CD8-positive, alpha-beta memory T cell (primary cell): ENCODE measurements at regions not wholly inside any gene's neighbourhood (a gene's known extent, or its start where the extent isn't known, plus 50 kb on each side); places are given as distances from the start of the nearest gene placed in this dataset.
A peak's percentile ranks its signal among the peaks of the same experiment; 100 is the strongest.

ENCODE experiments used
- CTCF ChIA-PET: fragments of 350-600 bp; sonication (Branson Sonifier 250); formaldehyde crosslinking; loops from one replicate; lab custom pipeline; 2021; ENCODE audit warnings: antibody characterized with exemption; lab: Charles Lee
- POLR2A ChIA-PET: fragments of 350-600 bp; sonication (Branson Sonifier 250); formaldehyde crosslinking; loops from one replicate; lab custom pipeline; 2021; ENCODE audit warnings: antibody characterized with exemption; lab: Charles Lee
- DNase-seq, 5 donors: peaks; one replicate each; pipeline versions ENCODE4 v3.0.0 to v3.0.0-alpha.2; 2020 to 2022; ENCODE audit warnings: mixed read lengths in 1 of 5
- H3K27ac ChIP-seq: one replicate; pipeline ENCODE4 v1.7.0; 2013; ENCODE audit warnings: low read depth, mild to moderate bottlenecking, low read length, moderate library complexity
- H3K27me3 ChIP-seq: 2 replicates; pipeline ENCODE4 v1.7.0; 2013; ENCODE audit warnings: low read length, mild to moderate bottlenecking; ENCODE audit not compliant: insufficient read depth, poor library complexity, severe bottlenecking
- H3K36me3 ChIP-seq: 2 replicates; pipeline ENCODE4 v1.7.0; 2013; ENCODE audit warnings: mild to moderate bottlenecking, low read length, moderate library complexity; ENCODE audit not compliant: insufficient read depth
- H3K4me1 ChIP-seq: 2 replicates; pipeline ENCODE4 v1.7.0; 2013; ENCODE audit warnings: mild to moderate bottlenecking, low read length, moderate library complexity; ENCODE audit not compliant: insufficient read depth
- H3K4me3 ChIP-seq: 2 replicates; pipeline ENCODE4 v1.7.0; 2013; ENCODE audit warnings: mild to moderate bottlenecking, low read length
- H3K9me3 ChIP-seq: 2 replicates; pipeline ENCODE4 v1.7.0; 2013; ENCODE audit warnings: mild to moderate bottlenecking, low read length
- H3K27ac Mint-ChIP-seq, 8 donors: one replicate each; pipeline ENCODE4 v1.8.0; 2020 to 2021; ENCODE audit warnings: mixed read lengths in 8 of 8, mild to moderate bottlenecking in 6 of 8, inconsistent platforms in 3 of 8, moderate library complexity in 3 of 8
- H3K27me3 Mint-ChIP-seq, 2 donors: one replicate each; pipeline ENCODE4 v1.8.0; 2020 to 2021; ENCODE audit warnings: mixed read lengths in 2 of 2, mild to moderate bottlenecking in 1 of 2, moderate library complexity in 1 of 2
- H3K36me3 Mint-ChIP-seq, 3 donors: one replicate each; pipeline ENCODE4 v1.8.0; 2020 to 2021; ENCODE audit warnings: mixed read lengths in 3 of 3, inconsistent platforms in 1 of 3, mild to moderate bottlenecking in 1 of 3
- H3K4me1 Mint-ChIP-seq, 3 donors: one replicate each; pipeline ENCODE4 v1.8.0; 2020 to 2021; ENCODE audit warnings: mixed read lengths in 3 of 3, inconsistent platforms in 1 of 3, mild to moderate bottlenecking in 1 of 3
- H3K4me3 Mint-ChIP-seq, 7 donors: one replicate each; pipeline ENCODE4 v1.8.0; 2020 to 2021; ENCODE audit warnings: mixed read lengths in 7 of 7, mild to moderate bottlenecking in 6 of 7, moderate library complexity in 4 of 7, inconsistent platforms in 2 of 7
- H3K9me3 Mint-ChIP-seq, 5 donors: one replicate each; pipeline ENCODE4 v1.8.0; 2020 to 2022; ENCODE audit warnings: mixed read lengths in 5 of 5, mild to moderate bottlenecking in 3 of 5, moderate library complexity in 2 of 5, inconsistent platforms in 1 of 5

DNA sequence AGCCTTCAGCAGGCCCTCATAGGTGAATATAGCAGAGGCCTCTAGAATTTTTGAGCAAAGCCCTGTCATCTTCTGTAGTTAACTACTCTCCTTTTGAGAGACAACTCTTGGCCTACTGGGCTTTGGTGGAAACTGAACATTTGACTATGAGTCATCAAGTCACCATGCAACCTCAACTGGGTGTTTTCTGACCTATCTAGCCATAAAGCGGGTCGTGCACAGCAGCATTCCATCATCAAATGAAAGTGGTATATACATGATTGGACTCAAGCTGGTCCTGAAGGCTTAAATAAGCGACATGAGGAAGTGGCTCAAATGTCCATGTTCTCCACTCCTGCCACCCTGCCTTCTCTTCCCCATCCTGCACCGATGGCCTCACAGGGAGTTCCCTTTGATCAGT is 1115.5 kb downstream of the TAF11L14 start:
- no peak overlapping the region for H3K27ac ChIP-seq
- no peaks in the 10 kb centered on the region for H3K9me3 Mint-ChIP-seq
- ChIA-PET POLR2A (no interaction called here), CTCF (no interaction called here)
- H3K4me3 Mint-ChIP-seq = no peak overlapping the region
- no peaks in the 10 kb centered on the region for H3K27me3 ChIP-seq
- no peak for DNase-seq
- H3K36me3 Mint-ChIP-seq = peaks cover 0 to 12% (median 0%) of the 10 kb centered on the region in 3 donors
- H3K4me1 Mint-ChIP-seq = peaks cover 15 to 17% (median 16%) of the 10 kb centered on the region in 3 donors
- H3K27ac Mint-ChIP-seq = no peak overlapping the region
- H3K4me3 ChIP-seq = no peak overlapping the region
- H3K36me3 ChIP-seq = no peaks in the 10 kb centered on the region
- peaks cover 9% of the 10 kb centered on the region for H3K4me1 ChIP-seq
- no peaks in the 10 kb centered on the region for H3K9me3 ChIP-seq
- H3K27me3 Mint-ChIP-seq = peaks cover 0 to 3% of the 10 kb centered on the region in 2 donors

DNA sequence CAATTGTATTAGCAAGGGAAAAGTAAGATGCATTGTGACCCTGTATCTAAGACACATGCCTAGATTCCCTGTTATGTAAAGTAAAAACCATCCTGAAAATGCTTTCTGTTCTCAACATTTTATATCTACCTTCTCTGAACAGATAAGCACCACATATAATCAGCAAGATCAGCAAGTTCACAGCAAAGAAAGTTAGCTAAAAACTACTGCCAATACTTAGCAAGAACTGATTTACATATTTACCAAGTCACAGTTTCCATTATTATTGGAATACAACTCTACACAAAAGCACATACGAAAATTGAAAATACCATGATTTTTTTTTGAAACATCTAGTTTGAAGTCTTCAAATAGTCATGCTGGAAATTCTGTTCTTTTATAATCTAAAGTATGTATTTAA is 1118.1 kb downstream of the TAF11L14 start:
- H3K9me3 ChIP-seq = no peaks in the 10 kb centered on the region
- no peaks in the 10 kb centered on the region for H3K36me3 ChIP-seq
- DNase-seq = no peak
- no peak overlapping the region for H3K4me3 ChIP-seq
- Mint-ChIP-seq H3K36me3 (no peaks in the 10 kb centered on the region), H3K27me3 (peaks cover 0 to 3% of the 10 kb centered on the region in 2 donors), H3K4me1 (peaks cover 0 to 4% (median 4%) of the 10 kb centered on the region in 3 donors), H3K9me3 (no peaks in the 10 kb centered on the region), H3K4me3 (no peak overlapping the region), H3K27ac (no peak overlapping the region)
- POLR2A ChIA-PET = no interaction called here
- no peaks in the 10 kb centered on the region for H3K27me3 ChIP-seq
- no peaks in the 10 kb centered on the region for H3K4me1 ChIP-seq
- no peak overlapping the region for H3K27ac ChIP-seq
- CTCF ChIA-PET = no interaction called here

DNA sequence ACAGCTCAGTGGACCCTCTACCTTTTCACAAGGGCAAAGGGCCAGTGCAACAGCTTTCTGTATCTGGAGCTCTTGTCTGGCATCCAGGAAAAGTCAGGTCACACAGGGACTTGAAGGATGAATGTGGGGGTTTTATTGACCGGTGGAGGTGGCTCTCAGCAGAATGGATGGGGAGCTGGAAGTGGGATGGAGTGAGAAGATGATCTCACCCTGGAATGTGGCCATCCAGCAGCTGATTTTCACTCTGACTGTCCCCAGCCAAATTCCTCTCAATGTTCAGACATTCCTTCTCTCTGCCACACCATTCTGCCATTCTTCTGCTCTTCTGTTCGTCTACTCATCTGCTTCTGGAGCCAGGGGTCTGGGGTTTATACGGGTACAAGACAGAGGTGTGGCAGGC is 1119.9 kb downstream of the TAF11L14 start:
- H3K27ac ChIP-seq = no peak overlapping the region
- ChIA-PET POLR2A (no interaction called here), CTCF (interaction anchor here (0.7 kb wide), 1 partner anchor 56 kb away, joined by 3 read pairs; no protein-coding TSS in a partner anchor)
- no peak for DNase-seq
- H3K4me3 Mint-ChIP-seq = no peak overlapping the region
- H3K9me3 Mint-ChIP-seq = no peaks in the 10 kb centered on the region
- no peak overlapping the region for H3K4me3 ChIP-seq
- H3K27ac Mint-ChIP-seq = no peak overlapping the region
- H3K27me3 Mint-ChIP-seq = peaks cover 0 to 3% of the 10 kb centered on the region in 2 donors
- H3K4me1 ChIP-seq = no peaks in the 10 kb centered on the region
- H3K36me3 ChIP-seq = no peaks in the 10 kb centered on the region
- H3K27me3 ChIP-seq = no peaks in the 10 kb centered on the region
- no peaks in the 10 kb centered on the region for H3K36me3 Mint-ChIP-seq
- peaks cover 0 to 4% (median 0%) of the 10 kb centered on the region in 3 donors for H3K4me1 Mint-ChIP-seq
- H3K9me3 ChIP-seq = no peaks in the 10 kb centered on the region

DNA sequence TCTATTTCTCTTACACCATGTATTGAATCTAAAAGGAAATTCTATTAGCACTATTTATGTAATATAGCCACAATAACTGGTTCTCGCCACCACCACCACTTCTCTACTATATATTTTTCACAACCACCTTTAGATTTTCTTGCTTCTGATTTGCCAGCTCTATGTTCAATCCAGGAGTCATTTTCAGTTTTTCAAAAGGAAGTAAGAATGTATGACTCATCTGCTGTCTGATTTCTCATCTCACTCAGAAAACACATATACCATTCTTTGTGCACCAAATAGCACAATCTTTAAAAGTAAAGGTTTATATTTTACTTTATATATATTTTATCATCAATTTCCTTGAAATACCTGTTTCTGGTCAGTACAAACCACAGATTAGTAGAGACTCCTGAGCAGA is 1127.5 kb downstream of the TAF11L14 start:
- no peaks in the 10 kb centered on the region for H3K9me3 ChIP-seq
- H3K27me3 Mint-ChIP-seq = no peaks in the 10 kb centered on the region
- no peaks in the 10 kb centered on the region for H3K9me3 Mint-ChIP-seq
- DNase-seq = no peak
- H3K27ac Mint-ChIP-seq = peak overlapping the region in 1 of 8 donors; percentile 17
- H3K4me3 Mint-ChIP-seq = no peak overlapping the region
- no peak overlapping the region for H3K4me3 ChIP-seq
- H3K27me3 ChIP-seq = no peaks in the 10 kb centered on the region
- H3K27ac ChIP-seq = no peak overlapping the region
- POLR2A ChIA-PET = no interaction called here
- CTCF ChIA-PET = no interaction called here
- no peaks in the 10 kb centered on the region for H3K36me3 ChIP-seq
- no peaks in the 10 kb centered on the region for H3K4me1 ChIP-seq
- peaks cover 0 to 4% (median 3%) of the 10 kb centered on the region in 3 donors for H3K4me1 Mint-ChIP-seq
- H3K36me3 Mint-ChIP-seq = no peaks in the 10 kb centered on the region

DNA sequence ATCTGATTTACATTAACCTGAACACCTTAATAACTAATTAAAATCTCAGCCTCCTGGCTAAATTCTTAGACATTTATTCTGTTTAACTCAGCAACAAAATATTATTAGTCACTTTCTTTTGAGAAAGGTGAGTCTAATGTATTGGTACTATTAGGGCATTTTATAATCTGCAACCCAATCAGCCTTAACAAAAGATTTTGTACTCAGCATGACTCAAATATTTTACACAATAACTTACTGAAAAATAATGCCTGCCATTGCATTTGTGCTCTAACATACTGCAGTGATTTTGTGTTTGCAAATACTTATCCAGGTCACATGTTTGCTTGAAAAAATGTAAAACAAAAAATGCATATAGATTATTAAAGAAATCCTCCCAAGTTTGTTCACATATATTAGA is 1129.9 kb downstream of the TAF11L14 start:
- POLR2A ChIA-PET = no interaction called here
- DNase-seq = no peak
- Histone ChIP-seq H3K9me3 (no peaks in the 10 kb centered on the region), H3K27ac (no peak overlapping the region), H3K36me3 (no peaks in the 10 kb centered on the region), H3K4me1 (no peaks in the 10 kb centered on the region), H3K4me3 (no peak overlapping the region), H3K27me3 (no peaks in the 10 kb centered on the region)
- Mint-ChIP-seq H3K36me3 (no peaks in the 10 kb centered on the region), H3K4me1 (peaks cover 0 to 4% (median 3%) of the 10 kb centered on the region in 3 donors), H3K27me3 (no peaks in the 10 kb centered on the region), H3K27ac (no peak overlapping the region), H3K9me3 (no peaks in the 10 kb centered on the region), H3K4me3 (no peak overlapping the region)
- CTCF ChIA-PET = no interaction called here

DNA sequence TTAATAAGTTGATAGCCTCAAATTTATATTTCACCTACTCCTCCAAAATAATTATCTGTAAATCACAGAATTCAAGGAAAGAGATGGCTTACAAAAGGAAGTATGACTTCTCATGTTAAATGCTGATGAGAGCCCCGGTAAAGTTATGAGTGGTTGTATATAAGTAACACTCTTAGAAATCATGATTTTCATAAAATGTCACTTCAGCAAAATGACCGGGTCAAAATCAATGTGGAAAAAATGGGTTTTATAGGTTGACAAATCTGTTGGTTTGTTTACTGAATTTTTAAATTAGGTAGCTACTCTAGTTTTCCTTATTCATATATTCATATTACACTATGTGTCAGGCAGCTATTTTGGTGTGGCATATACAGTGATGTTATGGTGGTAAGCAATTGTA is 1131.0 kb downstream of the TAF11L14 start:
- POLR2A ChIA-PET = no interaction called here
- no peaks in the 10 kb centered on the region for H3K36me3 ChIP-seq
- no peak overlapping the region for H3K27ac Mint-ChIP-seq
- no peak overlapping the region for H3K4me3 ChIP-seq
- no peak for DNase-seq
- H3K9me3 ChIP-seq = no peaks in the 10 kb centered on the region
- no peaks in the 10 kb centered on the region for H3K4me1 ChIP-seq
- H3K4me3 Mint-ChIP-seq = no peak overlapping the region
- CTCF ChIA-PET = no interaction called here
- H3K4me1 Mint-ChIP-seq = peaks cover 0 to 4% (median 3%) of the 10 kb centered on the region in 3 donors
- H3K27me3 Mint-ChIP-seq = no peaks in the 10 kb centered on the region
- no peaks in the 10 kb centered on the region for H3K9me3 Mint-ChIP-seq
- H3K27me3 ChIP-seq = no peaks in the 10 kb centered on the region
- H3K36me3 Mint-ChIP-seq = no peaks in the 10 kb centered on the region
- no peak overlapping the region for H3K27ac ChIP-seq

DNA sequence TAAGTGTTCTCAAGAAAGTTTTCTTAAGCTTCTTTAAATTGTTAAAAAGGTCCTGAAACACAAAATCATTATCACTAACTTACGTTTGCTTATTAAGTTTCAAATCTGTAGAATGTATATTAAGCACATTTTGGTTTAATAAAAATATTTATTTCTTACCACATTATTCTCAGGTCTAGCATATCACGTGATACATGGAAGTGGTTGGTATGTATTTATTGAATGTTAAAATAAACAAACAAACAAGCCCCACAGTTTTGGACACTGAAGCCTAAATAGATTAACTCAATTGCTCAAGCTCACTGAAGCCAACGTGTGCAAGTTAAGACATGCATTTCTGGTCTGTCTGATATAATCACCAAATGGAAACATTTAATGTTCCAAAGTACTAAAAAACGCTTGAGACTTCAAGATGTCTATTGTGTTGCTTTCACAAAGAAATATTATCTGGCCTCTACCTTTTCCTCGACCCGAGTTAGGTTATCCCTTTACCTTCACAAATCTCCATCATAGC is 1136.9 kb downstream of the TAF11L14 start:
- Histone ChIP-seq H3K4me3 (no peak overlapping the region), H3K36me3 (no peaks in the 10 kb centered on the region), H3K27me3 (no peaks in the 10 kb centered on the region), H3K27ac (no peak overlapping the region), H3K4me1 (no peaks in the 10 kb centered on the region), H3K9me3 (no peaks in the 10 kb centered on the region)
- Mint-ChIP-seq H3K27me3 (peaks cover 0 to 4% of the 10 kb centered on the region in 2 donors), H3K4me3 (no peak overlapping the region), H3K4me1 (peaks cover 5 to 9% (median 7%) of the 10 kb centered on the region in 3 donors), H3K36me3 (no peaks in the 10 kb centered on the region), H3K9me3 (no peaks in the 10 kb centered on the region), H3K27ac (peak overlapping the region in 1 of 8 donors; percentile 48)
- ChIA-PET POLR2A (no interaction called here), CTCF (no interaction called here)
- DNase-seq = no peak

DNA sequence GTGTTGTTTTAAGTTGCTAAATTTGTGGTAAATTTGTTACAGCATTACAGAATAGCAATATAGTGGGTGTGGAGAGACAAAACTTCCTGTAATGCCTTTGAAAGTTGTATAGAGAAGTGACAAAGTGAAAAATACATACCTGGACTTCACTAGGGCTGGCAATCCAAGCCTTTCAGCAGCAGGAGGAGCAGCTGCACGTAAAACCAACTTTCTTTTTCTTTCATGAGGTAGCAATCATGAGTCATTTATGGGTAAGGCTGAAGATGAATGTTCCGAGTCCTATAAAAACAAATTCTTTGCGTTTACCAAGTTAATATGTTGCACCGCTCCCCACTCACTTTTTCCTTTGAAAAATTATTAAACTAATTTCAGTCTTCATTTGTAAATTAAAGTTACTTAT is 1138.2 kb downstream of the TAF11L14 start:
- ChIA-PET CTCF (no interaction called here), POLR2A (no interaction called here)
- Mint-ChIP-seq H3K36me3 (no peaks in the 10 kb centered on the region), H3K4me3 (peak overlapping the region in 1 of 7 donors; percentile 6), H3K27me3 (peaks cover 0 to 4% of the 10 kb centered on the region in 2 donors), H3K4me1 (peaks cover 5 to 9% (median 7%) of the 10 kb centered on the region in 3 donors), H3K27ac (peak overlapping the region in 1 of 8 donors; percentile 8), H3K9me3 (no peaks in the 10 kb centered on the region)
- no peak for DNase-seq
- Histone ChIP-seq H3K4me3 (no peak overlapping the region), H3K36me3 (no peaks in the 10 kb centered on the region), H3K9me3 (no peaks in the 10 kb centered on the region), H3K4me1 (no peaks in the 10 kb centered on the region), H3K27ac (no peak overlapping the region), H3K27me3 (no peaks in the 10 kb centered on the region)
